ENCODE measurements at regions not wholly inside any gene's neighbourhood (a gene's known extent, or its start where the extent isn't known, plus 50 kb on each side); places are given as distances from the start of the nearest gene placed in this dataset.

DNA sequence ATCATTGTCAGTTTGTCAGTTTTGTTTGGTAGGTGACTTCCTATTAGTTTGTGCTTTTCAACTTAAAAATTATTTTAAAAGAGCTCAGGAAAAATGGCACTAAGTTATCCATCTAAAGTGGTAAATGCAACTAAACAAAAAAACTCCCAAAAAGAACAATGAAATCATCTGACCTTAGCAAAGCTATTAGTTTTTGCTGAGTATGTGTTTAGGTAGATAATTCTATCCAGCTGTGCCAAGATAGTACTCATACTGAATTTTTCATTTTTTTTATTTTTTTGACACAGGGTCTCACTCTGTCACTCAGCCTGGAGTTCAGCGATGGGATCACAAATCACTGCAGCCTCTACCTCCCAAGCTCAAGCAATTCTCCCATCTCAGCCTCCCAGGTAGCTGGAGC lies 645.3 kb downstream of the TBC1D4 start:
- intact Hi-C loops (cut with DNase I; ENCODE audit: low total_unique reads) (no loop called here), in situ Hi-C loops (cut with MboI; ENCODE audit: low pct_ligation_motif_present in 1 of 4, low pct_unique_long_range_greater_than_20kb in 1 of 4, low sequenced_read_pairs in 3 of 4) (no loop called here)
- WGBS, 2 donors (ENCODE audit: low coverage in 1 of 2), result 88 to 89% methylated on average over 1 of the region's 1 CpG
- DNase-seq, result no peak
- no peak overlapping the region for H3K4me3 ChIP-seq
- H3K4me1 ChIP-seq, result no peaks in the 10 kb centered on the region
- no peaks in the 10 kb centered on the region for H3K9me3 ChIP-seq
- no peaks in the 10 kb centered on the region for H3K27me3 ChIP-seq
- H3K36me3 ChIP-seq, result no peaks in the 10 kb centered on the region
- no peak for TF ChIP-seq EP300 (IDR thresholded peaks at IDR 0.05; ENCODE audit: low read depth)
- TF ChIP-seq, protein P1, sequence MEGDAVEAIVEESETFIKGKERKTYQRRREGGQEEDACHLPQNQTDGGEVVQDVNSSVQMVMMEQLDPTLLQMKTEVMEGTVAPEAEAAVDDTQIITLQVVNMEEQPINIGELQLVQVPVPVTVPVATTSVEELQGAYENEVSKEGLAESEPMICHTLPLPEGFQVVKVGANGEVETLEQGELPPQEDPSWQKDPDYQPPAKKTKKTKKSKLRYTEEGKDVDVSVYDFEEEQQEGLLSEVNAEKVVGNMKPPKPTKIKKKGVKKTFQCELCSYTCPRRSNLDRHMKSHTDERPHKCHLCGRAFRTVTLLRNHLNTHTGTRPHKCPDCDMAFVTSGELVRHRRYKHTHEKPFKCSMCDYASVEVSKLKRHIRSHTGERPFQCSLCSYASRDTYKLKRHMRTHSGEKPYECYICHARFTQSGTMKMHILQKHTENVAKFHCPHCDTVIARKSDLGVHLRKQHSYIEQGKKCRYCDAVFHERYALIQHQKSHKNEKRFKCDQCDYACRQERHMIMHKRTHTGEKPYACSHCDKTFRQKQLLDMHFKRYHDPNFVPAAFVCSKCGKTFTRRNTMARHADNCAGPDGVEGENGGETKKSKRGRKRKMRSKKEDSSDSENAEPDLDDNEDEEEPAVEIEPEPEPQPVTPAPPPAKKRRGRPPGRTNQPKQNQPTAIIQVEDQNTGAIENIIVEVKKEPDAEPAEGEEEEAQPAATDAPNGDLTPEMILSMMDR (IDR thresholded peaks at IDR 0.05), result no peak
- no peak for TF ChIP-seq POLR2A (IDR thresholded peaks at IDR 0.05)
- no peak for TF ChIP-seq POLR2AphosphoS5 (IDR thresholded peaks at IDR 0.05)
- H3K27ac ChIP-seq, result no peak overlapping the region

- in situ Hi-C loops (cut with MboI; ENCODE audit: low pct_ligation_motif_present in 1 of 4, low pct_unique_long_range_greater_than_20kb in 1 of 4, low sequenced_read_pairs in 3 of 4) (no loop called here), intact Hi-C loops (cut with DNase I; ENCODE audit: low total_unique reads) (no loop called here)
- TF ChIP-seq EP300 (IDR thresholded peaks at IDR 0.05; ENCODE audit: low read depth) (no peak), POLR2A (IDR thresholded peaks at IDR 0.05) (no peak), POLR2AphosphoS5 (IDR thresholded peaks at IDR 0.05) (no peak)
- TF ChIP-seq, protein P1 (IDR thresholded peaks at IDR 0.05), result no peak
- Histone ChIP-seq H3K27ac (no peak overlapping the region), H3K4me3 (no peak overlapping the region), H3K36me3 (no peaks in the 10 kb centered on the region), H3K4me1 (no peaks in the 10 kb centered on the region), H3K27me3 (no peaks in the 10 kb centered on the region), H3K9me3 (no peaks in the 10 kb centered on the region)
- DNase-seq, result no peak
- WGBS, 2 donors (ENCODE audit: low coverage in 1 of 2), result 60 to 67% methylated on average over 1 of the region's 1 CpG
These were observed 646.4 kb downstream of the TBC1D4 start for GRCh38 chr13:74835579-74835978.

GRCh38 chr13:74825938-74826246 lies 656.1 kb downstream of the TBC1D4 start:
- no peak for DNase-seq
- Histone ChIP-seq H3K27me3 (no peaks in the 10 kb centered on the region), H3K9me3 (no peaks in the 10 kb centered on the region), H3K4me1 (no peaks in the 10 kb centered on the region), H3K36me3 (no peaks in the 10 kb centered on the region), H3K4me3 (no peak overlapping the region), H3K27ac (no peak overlapping the region)
- in situ Hi-C loops (cut with MboI; ENCODE audit: low pct_ligation_motif_present in 1 of 4, low pct_unique_long_range_greater_than_20kb in 1 of 4, low sequenced_read_pairs in 3 of 4), result no loop called here
- intact Hi-C loops (cut with DNase I; ENCODE audit: low total_unique reads), result no loop called here
- TF ChIP-seq EP300 (IDR thresholded peaks at IDR 0.05; ENCODE audit: low read depth) (no peak), POLR2AphosphoS5 (IDR thresholded peaks at IDR 0.05) (no peak), POLR2A (IDR thresholded peaks at IDR 0.05) (no peak)
- TF ChIP-seq, protein P1 (IDR thresholded peaks at IDR 0.05), result no peak

DNA sequence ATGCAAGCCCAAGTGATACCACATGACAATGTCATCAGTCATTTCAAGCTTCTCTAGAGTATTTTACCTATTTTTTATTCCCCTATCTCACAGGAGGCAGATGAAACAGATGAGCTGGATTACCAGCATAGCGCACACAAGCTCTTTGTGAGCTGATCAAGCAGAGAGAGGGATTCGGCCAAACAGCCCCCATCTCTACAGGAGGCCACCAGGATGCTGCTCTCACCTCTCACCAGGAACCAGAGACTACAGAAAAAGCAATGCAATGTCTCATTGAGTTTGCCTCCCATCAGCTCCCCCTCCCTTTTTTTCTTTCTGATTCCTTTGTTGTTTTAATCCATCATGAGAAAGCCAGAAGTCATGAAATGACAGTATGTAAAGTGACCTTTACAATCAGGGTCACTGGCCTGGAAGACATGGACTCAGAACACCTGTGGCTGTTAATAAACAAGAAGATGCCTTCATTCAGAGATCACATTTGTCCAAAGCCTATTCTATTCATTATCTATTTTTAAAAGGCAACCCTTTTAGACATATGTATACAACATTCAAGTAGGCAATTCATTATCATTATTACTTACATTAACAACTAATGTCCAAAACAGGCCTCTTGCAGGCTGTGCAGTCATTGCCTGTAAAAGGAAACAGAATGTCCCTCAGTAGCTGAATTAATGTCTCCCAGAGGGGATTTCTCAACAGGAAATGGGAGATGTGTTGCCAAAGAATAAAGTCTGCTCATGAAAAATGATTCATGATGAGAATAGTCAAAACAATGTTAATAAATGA lies 656.6 kb downstream of the TBC1D4 start:
- intact Hi-C loops (cut with DNase I; ENCODE audit: low total_unique reads), result no loop called here
- 83% methylated on average over 2 of the region's 2 CpGs; no CpG with 5 or more reads in 1 of the 2 donors for WGBS, 2 donors (ENCODE audit: low coverage in 1 of 2)
- in situ Hi-C loops (cut with MboI; ENCODE audit: low pct_ligation_motif_present in 1 of 4, low pct_unique_long_range_greater_than_20kb in 1 of 4, low sequenced_read_pairs in 3 of 4), result no loop called here
- no peaks in the 10 kb centered on the region for H3K4me1 ChIP-seq
- no peak for DNase-seq
- no peak overlapping the region for H3K27ac ChIP-seq
- no peaks in the 10 kb centered on the region for H3K36me3 ChIP-seq
- H3K27me3 ChIP-seq, result no peaks in the 10 kb centered on the region
- no peaks in the 10 kb centered on the region for H3K9me3 ChIP-seq
- H3K4me3 ChIP-seq, result no peak overlapping the region
- no peak for TF ChIP-seq EP300 (IDR thresholded peaks at IDR 0.05; ENCODE audit: low read depth)
- no peak for TF ChIP-seq POLR2AphosphoS5 (IDR thresholded peaks at IDR 0.05)
- TF ChIP-seq, protein P1 (IDR thresholded peaks at IDR 0.05), result no peak
- TF ChIP-seq POLR2A (IDR thresholded peaks at IDR 0.05), result no peak
